Trophoblast cell (in vitro differentiated cells and primary cell): ENCODE measurements at regions not wholly inside any gene's neighbourhood (a gene's known extent, or its start where the extent isn't known, plus 50 kb on each side); places are given as distances from the start of the nearest gene placed in this dataset.

ENCODE experiments used
- DNase-seq, 2 donors: peaks; one replicate each; pipeline ENCODE4 v3.0.0-alpha.2; 2016
- H2AFZ ChIP-seq: 2 replicates; pipeline ENCODE4 v1.6.1; 2013; ENCODE audit warnings: low read length, moderate library complexity, mild to moderate bottlenecking; ENCODE audit not compliant: insufficient read depth, poor library complexity
- H2AK5ac ChIP-seq: 2 replicates; pipeline ENCODE4 v1.6.1; 2013; ENCODE audit warnings: mild to moderate bottlenecking, low read length
- H2BK120ac ChIP-seq: 2 replicates; pipeline ENCODE4 v1.6.1; 2013; ENCODE audit warnings: low read length, mild to moderate bottlenecking, moderate library complexity; ENCODE audit not compliant: insufficient read depth, poor library complexity
- H2BK12ac ChIP-seq: 2 replicates; pipeline ENCODE4 v1.6.1; 2013; ENCODE audit warnings: mild to moderate bottlenecking, low read length, moderate library complexity
- H2BK5ac ChIP-seq: 2 replicates; pipeline ENCODE4 v1.6.1; 2013; ENCODE audit warnings: low read length, low read depth, moderate library complexity, mild to moderate bottlenecking; ENCODE audit not compliant: poor library complexity
- H3K14ac ChIP-seq: 2 replicates; pipeline ENCODE4 v1.6.1; 2013; ENCODE audit warnings: mild to moderate bottlenecking, low read length
- H3K18ac ChIP-seq: 2 replicates; pipeline ENCODE4 v1.6.1; 2013; ENCODE audit warnings: mild to moderate bottlenecking, low read length
- H3K23ac ChIP-seq: 2 replicates; pipeline ENCODE4 v1.6.1; 2013; ENCODE audit warnings: low read length
- H3K27ac ChIP-seq: 2 replicates; pipeline ENCODE4 v1.5.1; 2013; ENCODE audit warnings: low read depth, mild to moderate bottlenecking, inconsistent platforms, low read length, moderate library complexity
- H3K27me3 ChIP-seq: 2 replicates; pipeline ENCODE4 v1.6.1; 2013; ENCODE audit warnings: inconsistent platforms, mild to moderate bottlenecking, low read length, moderate library complexity; ENCODE audit not compliant: insufficient read depth
- H3K36me3 ChIP-seq, 2 experiments: 1 replicate in 1 of 2; 2 replicates in 1 of 2; pipeline ENCODE4 v1.6.1; 2013; ENCODE audit warnings: low read length in 2 of 2, mild to moderate bottlenecking in 2 of 2, moderate library complexity in 1 of 2; ENCODE audit not compliant: insufficient read depth in 2 of 2, control insufficient read depth in 1 of 2
- H3K4ac ChIP-seq: 2 replicates; pipeline ENCODE4 v1.6.1; 2013; ENCODE audit warnings: low read depth, mild to moderate bottlenecking, low read length, moderate library complexity
- H3K4me1 ChIP-seq, 2 experiments: 1 replicate in 1 of 2; 2 replicates in 1 of 2; pipeline ENCODE4 v1.6.1; 2013; ENCODE audit warnings: low read length in 2 of 2, mild to moderate bottlenecking in 2 of 2, moderate library complexity in 1 of 2; ENCODE audit not compliant: insufficient read depth in 2 of 2, control insufficient read depth in 1 of 2
- H3K4me2 ChIP-seq: 2 replicates; pipeline ENCODE4 v1.6.1; 2013; ENCODE audit warnings: inconsistent platforms, mild to moderate bottlenecking, low read length, moderate library complexity
- H3K4me3 ChIP-seq: 2 replicates; pipeline ENCODE4 v1.5.1; 2013; ENCODE audit warnings: mild to moderate bottlenecking, low read depth, low read length, inconsistent platforms
- H3K79me1 ChIP-seq: one replicate; pipeline ENCODE4 v1.6.1; 2013; ENCODE audit warnings: low read length
- H3K79me2 ChIP-seq: 2 replicates; pipeline ENCODE4 v1.6.1; 2013; ENCODE audit warnings: low read length, mild to moderate bottlenecking; ENCODE audit not compliant: control insufficient read depth, insufficient read depth, poor library complexity
- H3K9ac ChIP-seq: 2 replicates; pipeline ENCODE4 v1.6.1; 2013; ENCODE audit warnings: mild to moderate bottlenecking, low read length
- H3K9me3 ChIP-seq: 2 replicates; pipeline ENCODE4 v1.6.1; 2013; ENCODE audit warnings: low read depth, mild to moderate bottlenecking, control low read depth, inconsistent platforms, low read length; ENCODE audit not compliant: insufficient read depth
- H4K12ac ChIP-seq: 2 replicates; pipeline ENCODE4 v1.6.1; 2013; ENCODE audit warnings: low read depth, mild to moderate bottlenecking, low read length, moderate library complexity
- H4K8ac ChIP-seq: 2 replicates; pipeline ENCODE4 v1.6.1; 2013; ENCODE audit warnings: low read depth, mild to moderate bottlenecking, low read length, moderate library complexity
- H4K91ac ChIP-seq: one replicate; pipeline ENCODE4 v1.6.1; 2013; ENCODE audit warnings: low read depth, mild to moderate bottlenecking, low read length, moderate library complexity
- WGBS: extraction: QIAGEN DNeasy Blood & Tissue Kit; methylation state at CpG from one replicate; pipeline ENCODE4 v1.1.7; 2013; ENCODE audit warnings: missing lambda C conversion rate; ENCODE audit not compliant: insufficient read length, insufficient coverage; ENCODE audit errors: extremely low coverage; 5-methylcytosine and 5-hydroxymethylcytosine counted together

DNA sequence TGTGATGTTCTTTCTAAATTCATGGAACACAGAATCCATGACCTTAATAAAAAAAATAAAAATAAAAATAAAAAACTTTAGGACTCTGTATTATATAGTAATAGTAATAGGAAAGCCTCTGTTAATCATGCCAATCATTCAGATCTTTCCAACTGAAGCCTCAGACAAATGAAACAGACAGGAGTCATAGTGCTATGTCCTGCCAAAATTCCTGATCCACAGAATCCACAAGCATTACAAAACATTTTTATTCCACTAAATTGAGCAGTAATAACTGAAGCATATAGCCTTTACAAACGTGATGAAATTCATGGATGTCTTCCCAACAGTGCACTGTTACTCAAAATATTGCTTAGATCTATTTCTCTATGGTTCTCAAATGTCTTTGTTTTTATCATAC, 820.6 kb upstream of the PCDH9 start:
- no peaks in the 10 kb centered on the region for H3K79me1 ChIP-seq
- H3K14ac ChIP-seq: no peak overlapping the region
- H3K4me1 ChIP-seq: no peaks in the 10 kb centered on the region
- no peak overlapping the region for H2BK5ac ChIP-seq
- H3K9ac ChIP-seq: no peak overlapping the region
- H3K23ac ChIP-seq: no peak overlapping the region
- H3K9me3 ChIP-seq: no peaks in the 10 kb centered on the region
- no peak overlapping the region for H2AFZ ChIP-seq
- no peak overlapping the region for H2AK5ac ChIP-seq
- no CpG with 5 or more reads among the region's 1 CpG for WGBS
- H3K4me3 ChIP-seq: no peak overlapping the region
- no peak overlapping the region for H4K91ac ChIP-seq
- no peak overlapping the region for H4K8ac ChIP-seq
- H4K12ac ChIP-seq: no peak overlapping the region
- no peak overlapping the region for H3K18ac ChIP-seq
- no peak overlapping the region for H3K27ac ChIP-seq
- no peaks in the 10 kb centered on the region for H3K79me2 ChIP-seq
- DNase-seq: no peak
- no peak overlapping the region for H2BK12ac ChIP-seq
- H3K4ac ChIP-seq: no peak overlapping the region
- no peak overlapping the region for H3K4me2 ChIP-seq
- H3K36me3 ChIP-seq: no peaks in the 10 kb centered on the region
- no peak overlapping the region for H2BK120ac ChIP-seq
- no peaks in the 10 kb centered on the region for H3K27me3 ChIP-seq

- H3K27me3 ChIP-seq: no peaks in the 10 kb centered on the region
- H2BK5ac ChIP-seq: no peak overlapping the region
- no peak overlapping the region for H3K18ac ChIP-seq
- H3K9ac ChIP-seq: no peak overlapping the region
- no peak overlapping the region for H3K14ac ChIP-seq
- no peak overlapping the region for H4K12ac ChIP-seq
- H2AK5ac ChIP-seq: no peak overlapping the region
- no peak overlapping the region for H2AFZ ChIP-seq
- no peaks in the 10 kb centered on the region for H3K79me1 ChIP-seq
- H3K23ac ChIP-seq: no peak overlapping the region
- no peaks in the 10 kb centered on the region for H3K36me3 ChIP-seq
- no peaks in the 10 kb centered on the region for H3K4me1 ChIP-seq
- DNase-seq: no peak
- H2BK120ac ChIP-seq: no peak overlapping the region
- H3K27ac ChIP-seq: no peak overlapping the region
- no peak overlapping the region for H3K4me3 ChIP-seq
- H4K8ac ChIP-seq: no peak overlapping the region
- no peak overlapping the region for H4K91ac ChIP-seq
- no CpG with 5 or more reads among the region's 3 CpGs for WGBS
- no peak overlapping the region for H2BK12ac ChIP-seq
- no peaks in the 10 kb centered on the region for H3K79me2 ChIP-seq
- H3K9me3 ChIP-seq: no peaks in the 10 kb centered on the region
- no peak overlapping the region for H3K4ac ChIP-seq
- H3K4me2 ChIP-seq: no peak overlapping the region
These were observed 818.7 kb upstream of the PCDH9 start for GRCh38 chr13:68048802-68049359.

DNA sequence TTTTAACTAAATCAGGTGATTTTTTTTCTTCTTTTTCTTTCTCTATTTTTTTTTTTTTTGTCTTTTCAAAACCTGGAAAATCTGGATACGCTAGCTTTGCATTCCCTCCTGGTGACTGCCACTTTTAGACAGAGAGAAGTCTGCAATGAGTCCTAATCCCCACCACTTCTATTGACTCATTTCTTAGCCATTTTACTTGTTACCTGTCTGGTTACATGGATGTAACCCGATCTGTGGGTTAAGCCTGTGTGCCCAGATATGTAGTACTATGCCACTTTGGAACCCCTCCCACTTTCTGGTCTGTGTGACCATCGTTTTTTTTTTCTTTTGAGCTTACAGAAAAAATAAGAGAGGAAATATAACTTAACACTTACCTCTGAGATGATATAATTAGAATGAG, 817.8 kb upstream of the PCDH9 start:
- no peak overlapping the region for H2AK5ac ChIP-seq
- H3K18ac ChIP-seq: no peak overlapping the region
- no peak overlapping the region for H3K4me2 ChIP-seq
- no peak for DNase-seq
- H3K4me3 ChIP-seq: no peak overlapping the region
- no peak overlapping the region for H2BK5ac ChIP-seq
- no peak overlapping the region for H4K12ac ChIP-seq
- H3K79me2 ChIP-seq: no peaks in the 10 kb centered on the region
- no peak overlapping the region for H3K9ac ChIP-seq
- no peak overlapping the region for H2BK12ac ChIP-seq
- no peaks in the 10 kb centered on the region for H3K4me1 ChIP-seq
- H3K4ac ChIP-seq: no peak overlapping the region
- H3K27me3 ChIP-seq: no peaks in the 10 kb centered on the region
- H2AFZ ChIP-seq: no peak overlapping the region
- no peaks in the 10 kb centered on the region for H3K79me1 ChIP-seq
- H4K8ac ChIP-seq: no peak overlapping the region
- no peaks in the 10 kb centered on the region for H3K9me3 ChIP-seq
- no peak overlapping the region for H3K14ac ChIP-seq
- H3K23ac ChIP-seq: no peak overlapping the region
- no CpG with 5 or more reads among the region's 3 CpGs for WGBS
- H4K91ac ChIP-seq: no peak overlapping the region
- no peak overlapping the region for H2BK120ac ChIP-seq
- H3K27ac ChIP-seq: no peak overlapping the region
- no peaks in the 10 kb centered on the region for H3K36me3 ChIP-seq

DNA sequence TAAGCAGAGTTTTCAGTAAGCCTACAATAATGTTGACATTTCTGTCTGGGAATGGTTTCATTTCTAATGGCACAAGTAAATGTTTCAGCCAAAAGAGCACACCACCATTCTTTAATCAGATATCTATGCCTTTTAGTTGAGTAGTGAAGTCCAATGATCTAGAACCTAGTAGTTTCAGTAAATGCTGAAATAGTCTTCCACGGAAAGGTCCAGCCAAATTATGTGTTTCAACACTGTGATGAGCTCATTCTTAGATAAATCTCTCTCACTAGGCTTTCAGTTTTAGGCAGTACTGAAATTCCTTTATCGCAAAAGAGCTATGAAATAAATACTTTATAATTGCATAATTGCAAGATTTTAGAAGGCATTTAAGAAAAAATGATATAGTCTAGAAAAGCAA, 816.8 kb upstream of the PCDH9 start:
- H2BK12ac ChIP-seq: no peak overlapping the region

More for the DNA sequence above, 816.8 kb upstream of the PCDH9 start:
- Histone ChIP-seq H3K36me3 (no peaks in the 10 kb centered on the region), H4K91ac (no peak overlapping the region), H3K18ac (no peak overlapping the region), H3K79me2 (no peaks in the 10 kb centered on the region), H3K4ac (no peak overlapping the region), H3K9ac (no peak overlapping the region), H2BK5ac (no peak overlapping the region), H3K4me2 (no peak overlapping the region), H3K9me3 (no peaks in the 10 kb centered on the region), H3K4me3 (no peak overlapping the region), H3K27me3 (no peaks in the 10 kb centered on the region), H2BK120ac (no peak overlapping the region), H3K14ac (no peak overlapping the region), H2AFZ (no peak overlapping the region), H4K12ac (no peak overlapping the region), H3K4me1 (no peaks in the 10 kb centered on the region), H3K79me1 (no peaks in the 10 kb centered on the region), H4K8ac (no peak overlapping the region), H2AK5ac (no peak overlapping the region), H3K27ac (no peak overlapping the region), H3K23ac (no peak overlapping the region)
- no peak for DNase-seq
- no CpG with 5 or more reads among the region's 2 CpGs for WGBS
